ENCODE measurements at regions not wholly inside any gene's neighbourhood (a gene's known extent, or its start where the extent isn't known, plus 50 kb on each side); places are given as distances from the start of the nearest gene placed in this dataset.

GRCh38 chr10:117652228-117653169, 110.0 kb downstream of the EMX2 start:
- CTCF ChIA-PET: no interaction called here
- H3K4me3 ChIP-seq (ENCODE audit: low read depth, low read length): no peak overlapping the region
- Mint-ChIP-seq H3K27ac (ENCODE audit: unreplicated experiment) (no peak overlapping the region), H3K27me3 (ENCODE audit: insufficient read depth, unreplicated experiment) (no peaks in the 10 kb centered on the region), H3K4me1 (ENCODE audit: low read depth, unreplicated experiment) (no peaks in the 10 kb centered on the region), H3K4me3 (ENCODE audit: unreplicated experiment) (no peak overlapping the region), H3K9me3 (ENCODE audit: unreplicated experiment) (peaks cover 52% of the 10 kb centered on the region), H3K36me3 (ENCODE audit: insufficient read depth, unreplicated experiment) (no peaks in the 10 kb centered on the region)
- POLR2A ChIA-PET: no interaction called here
- no peak for DNase-seq
- BruUV-seq (replicated peaks): no TSS peak
- intact Hi-C loops (cut with micrococcal nuclease; ENCODE audit: unreplicated experiment): no loop called here
- H3K36me3 ChIP-seq (ENCODE audit: control insufficient read depth, insufficient read depth, low read length): no peaks in the 10 kb centered on the region
- H3K4me1 ChIP-seq: no peaks in the 10 kb centered on the region; the same call in 1 of the 2 replicates
- H3K27me3 ChIP-seq (replicated peaks; ENCODE audit: control insufficient read depth, insufficient read depth, low read length): no peaks in the 10 kb centered on the region
- no peak for TF ChIP-seq CTCF (IDR thresholded peaks at IDR 0.05; ENCODE audit: insufficient read depth in 1 of 2, low read depth in 1 of 2, low read length in 1 of 2, severe bottlenecking in 1 of 2, unreplicated experiment in 1 of 2)
- H3K9me3 ChIP-seq: peaks cover 4% of the 10 kb centered on the region; the same call in 1 of the 2 replicates

GRCh38 chr10:117653170-117653515, 110.6 kb downstream of the EMX2 start:
- Histone ChIP-seq H3K4me1 (no peaks in the 10 kb centered on the region; the same call in 1 of the 2 replicates), H3K4me3 (ENCODE audit: low read depth, low read length) (no peak overlapping the region), H3K27me3 (replicated peaks; ENCODE audit: control insufficient read depth, insufficient read depth, low read length) (no peaks in the 10 kb centered on the region), H3K9me3 (peaks cover 4% of the 10 kb centered on the region; the same call in 1 of the 2 replicates), H3K36me3 (ENCODE audit: control insufficient read depth, insufficient read depth, low read length) (no peaks in the 10 kb centered on the region)
- Mint-ChIP-seq H3K27ac (ENCODE audit: unreplicated experiment) (no peak overlapping the region), H3K9me3 (ENCODE audit: unreplicated experiment) (peaks cover 52% of the 10 kb centered on the region), H3K36me3 (ENCODE audit: insufficient read depth, unreplicated experiment) (no peaks in the 10 kb centered on the region), H3K27me3 (ENCODE audit: insufficient read depth, unreplicated experiment) (no peaks in the 10 kb centered on the region), H3K4me1 (ENCODE audit: low read depth, unreplicated experiment) (no peaks in the 10 kb centered on the region), H3K4me3 (ENCODE audit: unreplicated experiment) (no peak overlapping the region)
- BruUV-seq (replicated peaks): no TSS peak
- ChIA-PET CTCF (no interaction called here), POLR2A (no interaction called here)
- no peak for TF ChIP-seq CTCF (IDR thresholded peaks at IDR 0.05; ENCODE audit: insufficient read depth in 1 of 2, low read depth in 1 of 2, low read length in 1 of 2, severe bottlenecking in 1 of 2, unreplicated experiment in 1 of 2)
- intact Hi-C loops (cut with micrococcal nuclease; ENCODE audit: unreplicated experiment): no loop called here
- DNase-seq: no peak

- Histone ChIP-seq H3K27me3 (replicated peaks; ENCODE audit: control insufficient read depth, insufficient read depth, low read length) (no peaks in the 10 kb centered on the region), H3K4me3 (ENCODE audit: low read depth, low read length) (no peak overlapping the region), H3K9me3 (peaks cover 4% of the 10 kb centered on the region; the same call in 1 of the 2 replicates), H3K36me3 (ENCODE audit: control insufficient read depth, insufficient read depth, low read length) (no peaks in the 10 kb centered on the region), H3K4me1 (no peaks in the 10 kb centered on the region; the same call in 1 of the 2 replicates)
- no peak for DNase-seq
- CTCF ChIA-PET: no interaction called here
- Mint-ChIP-seq H3K36me3 (ENCODE audit: insufficient read depth, unreplicated experiment) (no peaks in the 10 kb centered on the region), H3K27ac (ENCODE audit: unreplicated experiment) (no peak overlapping the region), H3K9me3 (ENCODE audit: unreplicated experiment) (peaks cover 52% of the 10 kb centered on the region), H3K4me1 (ENCODE audit: low read depth, unreplicated experiment) (no peaks in the 10 kb centered on the region), H3K4me3 (ENCODE audit: unreplicated experiment) (no peak overlapping the region), H3K27me3 (ENCODE audit: insufficient read depth, unreplicated experiment) (no peaks in the 10 kb centered on the region)
- intact Hi-C loops (cut with micrococcal nuclease; ENCODE audit: unreplicated experiment): no loop called here
- no TSS peak for BruUV-seq (replicated peaks)
- TF ChIP-seq CTCF (IDR thresholded peaks at IDR 0.05; ENCODE audit: insufficient read depth in 1 of 2, low read depth in 1 of 2, low read length in 1 of 2, severe bottlenecking in 1 of 2, unreplicated experiment in 1 of 2): no peak
- POLR2A ChIA-PET: no interaction called here
Observed at GRCh38 chr10:117654105-117654504, 111.6 kb downstream of the EMX2 start.

All from Caco-2 (cell line).